NCI-H187 treated with DMSO at 0.1 percent for 48 hours (cell line): ENCODE measurements at regions not wholly inside any gene's neighbourhood (a gene's known extent, or its start where the extent isn't known, plus 50 kb on each side); places are given as distances from the start of the nearest gene placed in this dataset.

Experiments used
- DNase-seq: peaks from one replicate; lab custom pipeline; 2025; lab: John Stamatoyannopoulos, UW

DNA sequence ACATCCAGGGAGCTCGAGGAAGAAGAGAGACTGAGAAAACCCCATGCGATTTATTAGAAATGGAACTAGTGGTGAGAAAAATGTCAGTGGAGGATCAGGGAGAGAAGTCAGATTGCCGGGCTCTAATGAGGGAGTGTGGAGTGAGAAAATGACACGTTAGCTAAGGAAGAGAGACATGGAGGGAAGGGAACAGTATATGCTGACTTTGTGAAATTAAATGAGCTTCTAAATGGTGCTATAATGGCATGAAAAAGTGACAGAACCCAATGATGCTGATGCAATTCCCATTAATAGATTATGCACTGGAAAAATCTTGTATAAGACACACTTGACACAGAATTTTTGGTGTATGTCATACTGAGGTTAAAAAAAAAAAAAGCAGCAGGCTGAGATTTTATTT is 112.6 kb downstream of the HSPH1 start:
- DNase-seq, result no peak

DNA sequence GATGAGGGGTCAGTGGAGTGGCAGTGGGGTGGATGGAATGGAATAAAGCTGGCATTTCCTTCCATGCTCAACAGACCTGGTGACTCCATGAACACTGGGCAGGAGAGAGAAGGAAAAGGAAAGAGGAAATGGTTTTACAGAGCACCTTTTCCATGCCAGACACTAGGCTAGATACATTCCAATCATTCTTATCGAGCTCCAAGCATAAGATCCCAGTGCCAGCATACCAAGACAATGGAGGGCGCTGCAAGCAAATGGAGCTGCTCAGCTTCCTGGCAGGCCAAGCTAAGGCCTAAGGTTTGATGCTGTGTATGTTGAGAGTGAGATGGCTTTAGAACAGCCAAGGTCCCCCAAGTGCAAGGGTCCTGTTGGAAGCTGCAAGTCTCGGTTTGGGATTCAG is 113.2 kb downstream of the HSPH1 start:
- no peak for DNase-seq

DNA sequence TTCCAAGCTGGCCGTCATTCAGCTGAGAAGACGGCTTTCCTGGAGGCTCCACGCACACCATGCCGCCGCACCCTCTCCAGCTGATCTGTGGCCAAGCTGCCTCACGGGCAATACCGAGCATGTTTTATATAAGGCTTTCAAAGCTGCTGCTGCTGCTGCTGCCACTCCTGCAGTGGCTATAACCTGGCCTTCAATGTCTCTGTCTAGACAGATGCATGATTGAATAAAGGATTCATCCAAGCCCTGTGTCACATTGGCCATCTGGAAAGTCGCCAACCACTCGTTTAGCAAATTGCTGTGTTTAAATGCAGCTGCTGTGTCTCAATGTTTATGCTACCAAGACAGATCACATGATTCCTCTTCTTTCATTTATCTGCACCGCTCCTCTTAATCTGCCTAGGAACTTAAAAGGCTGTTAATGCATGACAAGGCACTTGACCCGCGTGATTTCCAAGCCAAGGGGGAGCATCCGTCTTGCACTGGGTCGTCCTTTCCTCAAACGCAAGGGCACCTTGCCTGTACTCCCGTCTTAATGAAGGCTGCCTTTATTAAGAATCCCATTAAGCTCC is 114.3 kb downstream of the TEX26 start:
- peak; percentile 72 for DNase-seq

DNA sequence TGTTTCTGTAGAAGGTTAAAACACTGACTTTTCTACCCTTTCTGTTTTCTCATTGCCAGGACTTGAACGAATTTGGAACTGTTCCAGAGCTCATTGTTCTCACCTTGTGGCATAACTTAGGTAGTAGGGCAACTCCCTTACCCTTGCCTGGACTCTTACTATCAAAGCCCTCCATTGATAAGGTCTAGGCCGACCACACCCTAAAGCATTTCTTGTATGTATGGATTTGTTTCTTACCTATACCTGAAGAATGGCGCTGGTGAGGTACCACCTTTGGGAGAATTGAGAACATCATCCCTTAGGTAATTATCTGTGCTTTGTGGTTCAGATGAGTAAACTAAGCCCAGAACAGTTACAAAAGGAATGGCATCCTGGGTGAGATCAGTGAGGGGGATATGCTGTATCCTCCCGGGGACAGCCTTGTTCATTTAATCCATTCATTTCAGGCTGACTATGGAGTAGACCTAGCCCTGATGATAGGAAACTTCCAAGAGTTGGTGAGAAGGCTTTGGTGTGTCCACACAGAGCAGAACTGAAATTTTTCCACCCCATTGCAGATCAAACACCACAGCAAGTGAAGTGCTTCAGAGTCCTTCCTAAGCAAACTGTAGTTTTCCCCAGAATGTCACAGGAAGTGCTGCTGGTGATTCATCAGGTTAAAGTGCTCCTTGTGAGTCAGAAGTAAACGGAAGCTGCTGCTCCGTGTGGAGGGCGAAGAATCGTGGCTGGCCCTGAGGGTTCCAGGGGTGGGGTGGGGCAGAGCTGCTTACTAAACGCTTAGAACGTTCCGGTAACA is 113.0 kb downstream of the TEX26 start:
- DNase-seq, result no peak

DNA sequence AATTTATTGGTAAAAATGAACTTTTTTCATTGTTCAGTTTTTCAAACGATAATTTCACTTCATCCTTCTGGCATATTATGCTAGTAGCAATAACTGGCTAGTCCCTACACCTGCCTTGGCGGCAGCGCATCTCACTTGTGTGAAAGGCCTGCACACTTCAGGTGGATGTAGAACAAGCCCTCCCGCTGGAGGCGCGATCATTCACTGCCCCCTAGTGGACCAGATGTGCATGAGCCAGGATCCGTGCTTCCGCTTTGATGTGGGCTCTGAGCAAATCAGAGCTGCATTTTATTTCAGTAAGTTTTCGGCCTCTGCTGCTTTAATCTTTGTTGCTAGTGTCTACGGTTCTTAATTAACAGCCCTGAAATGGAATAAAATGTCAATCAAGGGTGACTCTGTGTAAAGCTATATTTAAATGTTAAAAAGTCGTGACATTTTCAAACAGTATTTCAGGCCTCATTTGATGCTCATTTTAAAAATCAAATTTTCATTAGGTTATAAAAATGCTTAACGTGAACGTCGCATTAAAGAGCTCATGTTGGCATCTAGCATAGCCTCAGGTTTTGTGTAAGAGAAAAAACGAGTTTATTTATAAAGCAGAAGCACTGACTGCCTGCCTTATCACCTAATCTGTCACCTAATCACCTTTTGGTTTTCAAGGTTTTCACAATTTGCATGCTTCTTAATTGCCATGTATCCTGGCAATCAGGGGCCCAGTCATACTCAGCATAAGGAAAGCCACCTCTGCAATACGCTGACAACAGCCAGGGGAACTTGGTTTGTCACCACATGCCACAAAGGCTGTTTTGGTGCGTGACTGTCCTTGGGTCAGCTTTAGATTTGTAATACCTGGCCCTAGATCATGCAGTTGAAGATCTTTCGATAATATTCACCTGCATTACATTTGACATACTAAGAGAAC is 112.2 kb downstream of the TEX26 start:
- DNase-seq, result peak; percentile 8

DNA sequence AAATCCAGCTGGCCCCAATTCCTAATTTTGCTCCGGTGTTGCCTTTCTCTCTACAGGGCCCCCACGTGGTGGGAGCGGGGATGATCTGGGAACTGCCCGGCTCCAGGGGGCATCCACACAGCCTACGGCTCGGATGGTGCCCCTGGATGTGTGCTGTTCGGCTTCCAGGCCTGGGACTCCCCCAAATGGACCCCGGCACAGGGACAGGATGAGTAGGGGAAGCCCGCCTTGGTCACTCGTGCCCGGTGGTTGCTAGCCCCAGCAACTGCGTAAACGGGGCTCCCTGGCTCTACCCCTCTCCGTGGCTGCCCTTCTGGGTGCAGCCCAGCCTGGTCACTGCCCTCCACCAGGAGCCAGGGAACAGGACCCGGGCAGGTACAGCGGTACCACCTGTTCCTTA is 111.5 kb downstream of the TEX26 start:
- DNase-seq, result no peak

DNA sequence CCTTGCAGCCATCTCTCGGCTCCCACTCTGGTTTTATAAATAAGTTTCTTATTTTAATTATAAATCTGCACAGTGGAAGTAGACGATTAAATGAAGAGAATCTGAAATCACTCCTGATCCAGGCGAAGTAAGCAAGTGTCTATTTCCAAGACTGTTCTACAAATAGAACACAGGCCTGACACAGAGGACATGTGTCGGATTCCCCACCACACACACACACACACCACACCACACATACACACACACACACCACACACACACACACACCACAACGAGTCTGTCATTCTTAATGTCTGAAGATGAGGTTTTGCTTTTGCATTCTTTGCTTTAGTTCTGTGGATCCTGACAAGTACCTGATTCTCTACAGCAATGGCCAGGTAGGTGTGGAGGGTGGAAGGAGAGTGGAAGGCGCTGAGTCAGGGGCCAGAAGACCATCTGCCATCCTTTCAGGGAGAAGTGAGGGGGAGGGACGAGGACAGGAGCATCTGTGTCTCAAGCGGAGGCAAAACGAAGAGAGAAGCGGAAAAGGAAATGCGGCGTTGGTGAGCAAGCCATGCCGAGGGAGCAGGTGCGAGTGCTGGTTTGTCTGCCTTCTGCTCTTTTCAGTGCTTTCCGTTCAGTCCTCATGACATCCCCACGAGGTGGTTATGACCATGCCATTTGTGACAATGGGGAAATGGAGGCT is 110.2 kb downstream of the TEX26 start:
- DNase-seq, result no peak

DNA sequence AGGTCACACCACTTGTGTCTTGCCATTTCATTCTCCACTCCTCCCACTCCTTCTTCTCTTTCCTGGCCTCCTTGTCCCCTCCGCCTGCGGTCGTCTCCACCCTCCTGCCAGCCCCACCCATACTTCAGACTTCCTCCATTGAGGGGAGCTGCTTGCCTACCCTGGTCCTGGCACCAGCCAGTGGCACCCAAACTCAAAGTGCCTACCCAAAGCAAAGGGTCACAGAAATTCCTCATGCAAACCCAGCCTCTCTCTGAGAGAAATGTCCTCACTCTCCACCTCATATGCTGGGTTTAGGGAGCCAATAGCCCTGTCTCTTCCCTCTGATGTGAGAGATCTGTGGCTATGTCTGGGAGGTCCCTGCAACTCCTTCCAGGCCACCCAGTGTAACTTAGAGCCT is 109.6 kb downstream of the TEX26 start:
- DNase-seq, result no peak

DNA sequence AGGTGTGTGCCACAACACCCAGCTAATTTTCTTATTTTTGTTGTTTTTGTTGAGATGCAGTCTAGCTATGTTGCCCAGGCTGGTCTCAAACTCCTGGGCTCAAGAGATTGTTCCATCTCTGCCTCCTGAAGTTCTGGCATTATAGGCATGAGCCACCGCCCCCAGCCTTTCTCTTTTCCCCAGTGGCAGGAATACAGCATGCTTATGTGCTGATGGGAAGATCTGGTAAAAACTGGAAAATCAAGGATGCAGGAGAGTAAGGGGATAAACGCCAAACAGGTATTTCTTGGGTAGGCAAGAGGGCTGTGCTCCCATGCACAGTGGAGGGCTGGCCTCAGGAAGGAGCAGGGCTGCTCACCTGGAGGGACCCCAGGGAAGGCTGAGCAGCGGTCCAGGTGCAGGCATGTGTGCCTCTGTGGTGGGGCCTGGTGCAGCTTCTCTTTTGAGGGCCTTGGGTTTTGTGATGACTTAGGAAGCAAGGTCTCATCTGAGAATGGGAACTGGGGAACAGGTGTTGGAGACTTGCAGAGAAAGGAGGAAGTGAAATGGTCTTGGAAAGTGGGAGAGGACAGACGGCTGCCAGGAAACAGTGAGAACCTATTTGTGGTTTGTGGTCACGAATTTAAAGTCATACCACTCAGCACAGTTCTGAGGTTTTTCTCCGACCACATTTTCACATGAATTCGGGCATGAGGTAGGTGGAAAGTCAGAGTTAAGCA is 106.5 kb downstream of the TEX26 start:
- no peak for DNase-seq

DNA sequence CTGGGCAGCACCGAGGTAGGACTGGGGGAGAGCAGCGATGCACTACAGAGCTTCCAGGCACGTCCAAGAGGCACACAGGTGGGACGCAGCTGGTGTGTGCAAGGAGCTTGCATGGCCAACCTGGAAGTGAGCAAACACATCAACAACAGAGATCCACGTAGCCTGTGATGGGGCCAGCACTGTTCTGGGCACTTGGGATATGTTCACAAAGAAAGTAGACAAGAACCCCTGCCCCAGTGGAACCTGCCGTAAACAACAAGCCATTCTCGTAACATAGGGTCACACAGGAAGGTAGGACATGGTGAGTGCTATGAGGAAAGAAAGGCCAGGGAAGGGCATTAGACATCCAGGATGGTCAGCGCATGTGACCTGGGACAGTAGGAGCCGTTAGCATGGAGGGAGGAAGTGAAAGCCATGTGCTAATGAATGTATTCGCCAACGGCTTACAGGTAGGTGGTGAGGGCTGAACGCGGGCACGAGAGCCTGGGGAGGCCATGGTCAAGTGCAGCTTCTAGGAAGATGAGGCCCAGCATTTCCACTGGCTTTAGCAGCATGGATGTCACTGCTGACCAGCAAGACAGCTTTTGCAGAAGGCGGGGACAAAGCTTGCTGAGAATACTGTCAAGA is 105.5 kb downstream of the TEX26 start:
- DNase-seq, result no peak

DNA sequence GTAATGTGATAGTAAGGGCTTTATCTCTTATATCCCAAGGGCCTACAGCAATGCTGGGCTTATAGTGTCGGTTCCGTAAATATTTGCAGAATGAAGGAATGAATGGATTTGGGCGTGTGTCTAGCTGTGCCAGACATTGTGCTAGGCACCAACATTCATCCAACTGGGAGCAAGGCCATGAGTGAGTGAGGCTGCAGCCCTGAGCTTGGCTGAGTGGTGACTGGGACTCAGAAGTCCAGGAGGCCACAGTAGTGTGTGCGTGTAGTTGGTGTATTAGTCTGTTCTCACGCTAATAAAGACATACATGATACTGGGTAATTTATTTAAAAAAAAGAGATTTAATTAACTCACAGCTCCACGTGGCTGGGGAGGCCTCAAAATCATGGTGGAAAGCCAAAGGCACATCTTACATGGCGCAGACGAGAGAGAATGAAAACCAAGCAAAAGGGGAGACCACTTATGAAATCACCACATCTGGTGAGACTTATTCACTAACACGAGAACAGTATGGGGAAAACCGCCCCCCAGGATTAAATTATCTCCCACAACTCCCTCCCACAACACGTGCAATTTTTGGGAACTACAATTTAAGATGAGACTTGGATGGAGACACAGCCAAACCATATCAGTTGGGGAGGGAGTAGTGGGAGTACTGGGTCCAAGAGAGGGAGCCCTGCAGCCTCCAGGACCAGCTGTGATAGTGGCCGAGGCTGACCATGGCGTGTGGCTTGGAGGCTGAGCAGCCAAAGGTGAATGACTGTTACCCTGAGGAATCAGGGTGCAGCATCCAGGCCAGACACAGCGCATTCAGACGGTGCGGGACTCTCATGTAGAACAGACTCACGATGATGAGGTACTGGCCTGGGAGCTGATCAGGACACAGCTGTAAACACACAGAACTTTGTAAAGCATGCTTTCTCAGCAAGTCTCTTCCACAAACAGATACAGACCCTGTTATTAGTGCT is 104.6 kb downstream of the TEX26 start:
- no peak for DNase-seq

DNA sequence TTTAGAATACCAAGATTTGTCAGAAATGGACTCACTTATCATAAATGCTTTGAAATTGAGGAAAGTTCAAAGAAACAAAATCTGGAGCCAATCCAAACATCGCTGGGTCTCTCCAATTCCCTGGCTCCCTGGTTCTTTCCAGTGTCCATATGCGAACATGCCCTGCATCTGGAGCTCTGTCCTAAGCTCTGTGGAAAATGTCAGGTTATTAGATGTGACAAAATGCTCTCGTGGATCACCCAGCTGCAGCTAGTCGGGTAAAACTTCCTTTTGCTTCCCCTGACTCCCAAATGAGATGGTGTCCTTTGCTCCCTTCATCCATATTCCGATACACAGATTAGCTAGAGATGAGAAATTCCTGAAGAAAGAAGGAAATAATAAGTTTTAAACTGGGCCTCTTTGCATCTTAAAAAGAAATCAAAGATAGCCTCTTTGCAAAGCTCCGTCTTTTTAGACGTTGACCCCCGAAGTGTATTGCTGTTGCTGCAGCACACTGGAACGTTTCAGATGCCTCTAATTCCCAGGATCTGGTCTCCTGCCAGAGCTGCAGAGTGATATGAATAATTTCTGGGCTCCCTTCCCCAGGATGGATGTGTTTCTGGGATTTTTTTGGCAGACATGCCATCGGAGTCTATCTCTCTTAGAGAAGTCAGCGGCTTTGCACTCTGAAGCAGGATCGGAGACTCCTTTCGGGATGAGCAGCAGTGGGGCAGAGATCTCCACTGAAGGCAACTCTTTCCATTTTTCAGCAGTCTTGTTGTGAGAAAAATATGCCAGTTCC is 102.9 kb downstream of the TEX26 start:
- no peak for DNase-seq

DNA sequence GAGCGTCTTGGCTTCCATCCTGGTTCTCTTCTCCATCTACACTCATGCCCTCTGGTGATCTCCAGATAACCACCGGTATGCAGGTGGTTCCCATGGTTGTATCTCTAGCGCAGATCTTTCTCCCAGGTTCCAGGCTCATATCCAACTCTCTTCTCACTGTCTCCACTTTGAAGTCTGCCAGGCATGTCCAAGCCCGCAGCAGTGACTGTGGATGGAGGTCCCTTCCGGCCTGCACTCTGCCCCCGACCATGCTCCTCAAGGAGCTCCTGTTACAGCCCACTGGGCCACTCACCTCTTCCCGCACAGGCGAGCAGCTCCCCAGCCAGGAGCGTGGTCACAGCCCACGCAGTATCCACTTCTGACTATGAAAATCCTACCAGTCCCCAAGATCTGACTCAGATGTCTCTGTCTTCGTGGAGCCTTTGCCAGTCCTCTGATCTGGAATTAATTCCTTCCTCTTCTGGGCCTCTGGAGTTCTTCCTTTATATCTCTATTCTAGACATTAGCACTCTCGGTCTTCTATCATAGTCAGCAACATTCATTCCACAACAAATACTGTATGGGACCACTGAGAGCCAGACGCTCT is 100.2 kb downstream of the TEX26 start:
- no peak for DNase-seq

DNA sequence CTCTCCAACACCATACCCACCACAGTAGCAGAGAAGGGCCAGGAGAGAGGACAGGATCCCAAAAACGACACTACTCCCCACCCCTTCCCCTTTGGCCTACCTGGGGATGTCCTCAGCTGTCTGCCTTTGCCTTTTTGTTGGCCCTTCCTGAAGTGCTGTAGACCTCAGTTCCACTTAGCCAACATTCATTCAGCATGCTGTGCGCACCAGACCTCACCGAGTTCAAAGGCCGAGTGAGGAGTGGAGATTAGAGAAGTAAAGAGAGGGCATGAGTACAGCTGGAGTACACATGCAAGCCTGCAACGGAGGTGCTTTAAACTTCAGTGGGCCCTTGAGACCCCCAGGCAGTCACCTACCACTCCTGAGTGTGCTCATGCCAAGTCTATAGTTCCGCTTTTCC is 99.0 kb downstream of the TEX26 start:
- DNase-seq, result no peak

DNA sequence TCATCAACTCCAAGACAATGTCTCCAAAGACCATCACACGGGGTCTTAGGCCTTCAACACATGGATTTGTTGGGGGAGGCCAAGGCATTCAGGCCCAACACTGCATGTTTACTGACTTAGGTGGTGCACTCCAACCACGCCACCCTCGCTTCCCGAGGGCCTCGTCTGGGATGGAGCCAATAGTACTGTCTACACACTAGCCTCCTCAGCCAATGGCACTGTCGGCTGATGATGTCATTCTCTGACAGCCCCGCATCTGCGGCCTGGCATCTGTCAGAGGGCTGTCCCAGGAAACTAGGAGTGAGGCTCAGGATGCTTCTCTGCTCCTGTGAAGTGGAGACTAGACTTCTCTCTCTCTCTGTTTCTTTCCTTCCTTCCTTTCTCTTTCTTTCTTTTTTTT is 96.6 kb downstream of the TEX26 start:
- DNase-seq, result no peak

DNA sequence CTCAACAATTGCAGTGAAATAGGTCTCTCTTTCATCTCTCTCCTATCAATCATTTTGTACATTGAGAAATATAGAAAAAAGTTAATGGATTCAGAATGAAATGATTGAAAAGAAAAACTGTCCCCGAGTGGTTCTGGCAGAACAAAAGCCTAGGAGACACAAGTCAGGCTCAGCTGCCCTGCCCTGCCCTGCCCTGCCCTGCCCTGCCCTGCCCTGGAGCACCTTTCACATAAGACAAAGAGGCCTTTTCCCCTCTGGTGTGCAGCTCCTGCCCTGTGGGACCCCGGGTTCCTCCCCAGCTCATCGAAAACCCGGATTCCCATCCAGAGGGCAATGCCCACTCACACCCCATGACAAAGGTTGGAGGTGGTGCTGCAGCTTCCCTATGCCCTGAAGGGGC is 94.7 kb downstream of the TEX26 start:
- no peak for DNase-seq
